C4-2B (cell line): ENCODE measurements at regions not wholly inside any gene's neighbourhood (a gene's known extent, or its start where the extent isn't known, plus 50 kb on each side); places are given as distances from the start of the nearest gene placed in this dataset.

Experiments used
- H3K27ac ChIP-seq: fragments of 450-650 bp; 2 replicates; pipeline ENCODE4 v1.5.1; 2017
- CTCF ChIP-seq: fragments of 450-650 bp; conservative IDR thresholded peaks from 2 replicates; pipeline ENCODE4 v1.5.1; 2017; ENCODE audit warnings: mild to moderate bottlenecking
- ZFX ChIP-seq: fragments of 450-650 bp; IDR thresholded peaks from 2 replicates; pipeline ENCODE4 v1.6.1; 2017

- no peak overlapping the region for H3K27ac ChIP-seq
Measured at GRCh38 chr7:46545790-46546189, 624.7 kb upstream of the IGFBP3 start.

DNA sequence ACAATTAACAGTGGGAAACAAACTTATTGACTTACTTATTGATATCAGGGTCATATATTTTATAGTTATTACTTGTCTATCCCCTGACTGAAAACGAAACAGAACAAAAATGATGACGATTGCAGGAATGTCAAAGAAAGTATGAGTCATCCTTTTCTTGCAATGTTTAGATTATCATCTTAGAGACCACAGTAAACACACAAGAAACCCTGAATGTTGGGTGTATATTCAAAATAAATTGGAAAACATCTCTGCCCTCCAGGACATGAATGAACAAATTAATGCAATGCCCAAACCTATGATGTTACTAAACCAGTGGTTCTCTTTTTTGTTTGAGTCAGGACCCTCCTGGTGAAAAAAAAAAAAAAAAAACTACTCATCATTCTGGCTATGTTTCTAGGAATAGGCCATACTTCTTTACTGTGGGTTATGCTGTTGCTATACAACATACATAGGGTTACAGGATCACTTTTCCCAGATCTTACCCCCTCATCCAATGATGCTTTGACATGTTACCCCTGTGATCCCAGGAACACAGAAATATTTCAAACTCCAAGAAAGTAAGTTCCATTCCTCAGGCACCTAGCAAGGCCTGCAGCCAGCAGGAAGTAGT lies 623.4 kb upstream of the IGFBP3 start:
- TF ChIP-seq ZFX (no peak), CTCF (no peak)
- no peak overlapping the region for H3K27ac ChIP-seq

More at GRCh38 chr7:46545790-46546189, 624.7 kb upstream of the IGFBP3 start:
- TF ChIP-seq CTCF (no peak), ZFX (no peak)

- no peak overlapping the region for H3K27ac ChIP-seq
- TF ChIP-seq CTCF = no peak
- TF ChIP-seq ZFX = no peak
Measured at GRCh38 chr7:46542076-46542475, 621.0 kb upstream of the IGFBP3 start.

DNA sequence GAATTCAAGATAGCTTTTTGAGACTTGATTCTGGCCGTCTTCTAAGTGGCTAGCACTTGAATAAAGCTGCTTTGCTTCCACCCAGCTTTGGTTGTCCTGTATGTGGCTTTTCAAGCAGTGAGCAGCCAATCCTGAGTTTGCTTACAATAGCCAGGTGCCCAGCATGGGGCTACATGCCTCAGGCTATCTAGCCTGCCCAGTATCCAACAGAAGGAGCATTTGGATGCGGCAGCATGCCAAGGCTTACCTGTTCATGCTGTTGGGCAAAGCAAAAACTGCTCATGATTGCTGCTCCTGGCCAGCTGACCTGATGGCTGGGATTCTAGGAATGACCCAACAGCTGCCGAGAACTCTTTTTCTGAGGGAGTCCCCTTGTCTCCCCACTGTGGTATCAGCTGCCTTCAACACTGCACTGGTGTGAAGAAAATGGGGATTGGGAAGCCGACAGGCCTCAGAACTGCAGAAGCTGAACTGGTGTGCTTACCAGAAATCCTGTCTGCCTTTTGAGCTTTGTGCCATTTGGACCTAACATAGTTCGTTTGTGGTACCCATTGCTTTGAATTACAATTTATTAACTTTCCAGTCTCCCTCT lies 618.9 kb upstream of the IGFBP3 start:
- no peak overlapping the region for H3K27ac ChIP-seq
- TF ChIP-seq ZFX = no peak
- TF ChIP-seq CTCF = no peak

- TF ChIP-seq CTCF (no peak), ZFX (no peak)
- H3K27ac ChIP-seq = no peak overlapping the region
Measured at GRCh38 chr7:46537191-46537905, 616.3 kb upstream of the IGFBP3 start.

GRCh38 chr7:46534664-46535588 lies 613.9 kb upstream of the IGFBP3 start:
- TF ChIP-seq ZFX (no peak), CTCF (no peak)

More at GRCh38 chr7:46534664-46535588, 613.9 kb upstream of the IGFBP3 start:
- H3K27ac ChIP-seq = no peak overlapping the region
